H9 (cell line): ENCODE measurements at regions not wholly inside any gene's neighbourhood (a gene's known extent, or its start where the extent isn't known, plus 50 kb on each side); places are given as distances from the start of the nearest gene placed in this dataset.

ENCODE experiments used
- DNase-seq: peaks from one replicate; pipeline ENCODE4 v3.0.0-alpha.2; 2017
- H2AFZ ChIP-seq: one replicate; pipeline ENCODE4 v1.6.1; 2013; ENCODE audit warnings: mild to moderate bottlenecking, low read length, control low read depth, moderate library complexity
- H2AK5ac ChIP-seq: 2 replicates; pipeline ENCODE4 v1.6.1; 2013; ENCODE audit warnings: low read length, control low read depth, mixed read lengths; ENCODE audit not compliant: insufficient read length
- H2BK120ac ChIP-seq: one replicate; pipeline ENCODE4 v1.6.1; 2013; ENCODE audit warnings: low read depth, mild to moderate bottlenecking, low read length, control low read depth, inconsistent platforms; ENCODE audit not compliant: poor library complexity, severe bottlenecking
- H2BK12ac ChIP-seq: 2 replicates; pipeline ENCODE4 v1.6.1; 2013; ENCODE audit warnings: low read length, control low read depth, mixed read lengths, low read depth; ENCODE audit not compliant: insufficient read length
- H2BK15ac ChIP-seq: 2 replicates; pipeline ENCODE4 v1.6.1; 2013; ENCODE audit warnings: low read depth, low read length, control low read depth
- H2BK20ac ChIP-seq: one replicate; pipeline ENCODE4 v1.6.1; 2013; ENCODE audit warnings: low read depth, mild to moderate bottlenecking, low read length, control low read depth, inconsistent platforms; ENCODE audit not compliant: poor library complexity, severe bottlenecking
- H2BK5ac ChIP-seq: 2 replicates; pipeline ENCODE4 v1.6.1; 2013; ENCODE audit warnings: low read length, control low read depth, mixed read lengths; ENCODE audit not compliant: insufficient read length
- H3K14ac ChIP-seq: 2 replicates; pipeline ENCODE4 v1.6.1; 2013; ENCODE audit warnings: low read length, control low read depth; ENCODE audit not compliant: insufficient read depth
- H3K18ac ChIP-seq: 2 replicates; pipeline ENCODE4 v1.6.1; 2013; ENCODE audit warnings: low read depth, mild to moderate bottlenecking, mixed read lengths, low read length, control low read depth; ENCODE audit not compliant: insufficient read length
- H3K23ac ChIP-seq: 2 replicates; pipeline ENCODE4 v1.6.1; 2013; ENCODE audit warnings: low read length, control low read depth, mixed read lengths, low read depth; ENCODE audit not compliant: insufficient read length
- H3K23me2 ChIP-seq: 2 replicates; pipeline ENCODE4 v1.6.1; 2013; ENCODE audit warnings: low read depth, mild to moderate bottlenecking, mixed read lengths, low read length, control low read depth; ENCODE audit not compliant: insufficient read length, poor library complexity, severe bottlenecking
- H3K27ac ChIP-seq: 2 replicates; pipeline ENCODE4 v1.5.1; 2013; ENCODE audit warnings: low read length, control low read depth, mixed read lengths, low read depth; ENCODE audit not compliant: insufficient read length
- H3K27me3 ChIP-seq: 2 replicates; pipeline ENCODE4 v1.6.1; 2013; ENCODE audit warnings: low read length, control low read depth, inconsistent platforms; ENCODE audit not compliant: insufficient read depth
- H3K4ac ChIP-seq: 2 replicates; pipeline ENCODE4 v1.6.1; 2013; ENCODE audit warnings: low read depth, mild to moderate bottlenecking, control low read depth, inconsistent platforms, low read length, moderate library complexity
- H3K4me1 ChIP-seq: 2 replicates; pipeline ENCODE4 v1.6.1; 2013; ENCODE audit warnings: low read length, control low read depth, inconsistent platforms; ENCODE audit not compliant: insufficient read depth
- H3K4me2 ChIP-seq: 2 replicates; pipeline ENCODE4 v1.6.1; 2013; ENCODE audit warnings: low read length, control low read depth, mixed read lengths; ENCODE audit not compliant: insufficient read length, insufficient read depth
- H3K56ac ChIP-seq: 2 replicates; pipeline ENCODE4 v1.6.1; 2013; ENCODE audit warnings: low read depth, mild to moderate bottlenecking, mixed read lengths, low read length, control low read depth; ENCODE audit not compliant: insufficient read length
- H3K79me1 ChIP-seq: 2 replicates; pipeline ENCODE4 v1.6.1; 2013; ENCODE audit warnings: low read depth, mild to moderate bottlenecking, moderate library complexity, low read length, control low read depth, inconsistent platforms; ENCODE audit not compliant: insufficient read depth, poor library complexity, severe bottlenecking
- H3K79me2 ChIP-seq: 2 replicates; pipeline ENCODE4 v1.6.1; 2013; ENCODE audit warnings: low read length, control low read depth, inconsistent platforms; ENCODE audit not compliant: insufficient read depth
- H3K9ac ChIP-seq: 2 replicates; pipeline ENCODE4 v1.6.1; 2013; ENCODE audit warnings: low read length, control low read depth, mixed read lengths; ENCODE audit not compliant: insufficient read length; ENCODE audit errors: extremely low read depth
- H3K9me3 ChIP-seq: one replicate; pipeline ENCODE4 v1.6.1; 2013; ENCODE audit warnings: low read depth, low read length, inconsistent platforms; ENCODE audit not compliant: control insufficient read depth
- H3T11ph ChIP-seq: one replicate; pipeline ENCODE4 v1.6.1; 2013; ENCODE audit warnings: mild to moderate bottlenecking, low read length, control low read depth, inconsistent platforms
- H4K20me1 ChIP-seq: one replicate; pipeline ENCODE4 v1.6.1; 2013; ENCODE audit not compliant: control insufficient read depth, insufficient read length, insufficient read depth
- H4K5ac ChIP-seq: 2 replicates; pipeline ENCODE4 v1.6.1; 2013; ENCODE audit warnings: low read depth, mild to moderate bottlenecking, mixed read lengths, low read length, control low read depth; ENCODE audit not compliant: insufficient read length
- H4K8ac ChIP-seq: replicated peaks from 2 replicates; pipeline ENCODE4 v1.6.1; 2013; ENCODE audit warnings: low read length, control low read depth, mixed read lengths, low read depth; ENCODE audit not compliant: insufficient read length
- H4K91ac ChIP-seq: 2 replicates; pipeline ENCODE4 v1.6.1; 2013; ENCODE audit warnings: low read depth, mild to moderate bottlenecking, moderate library complexity, mixed read lengths, low read length, control low read depth; ENCODE audit not compliant: insufficient read length
- H3K27ac Mint-ChIP-seq, 3 experiments: 2 replicates in 2 of 3; 3 replicates in 1 of 3; pipeline ENCODE4 v1.8.0; 2020 to 2021; ENCODE audit warnings: mixed read lengths in 3 of 3, mild to moderate bottlenecking in 1 of 3, moderate library complexity in 1 of 3
- H3K27me3 Mint-ChIP-seq: 2 replicates; pipeline ENCODE4 v1.8.0; 2021; ENCODE audit warnings: low read depth, mild to moderate bottlenecking, moderate library complexity, mixed read lengths
- H3K36me3 Mint-ChIP-seq, 3 experiments: 2 replicates in 2 of 3; 3 replicates in 1 of 3; pipeline ENCODE4 v1.8.0; 2020 to 2021; ENCODE audit warnings: low read depth in 3 of 3, mixed read lengths in 3 of 3; ENCODE audit not compliant: insufficient read depth in 1 of 3
- H3K4me1 Mint-ChIP-seq, 2 experiments: 2 replicates each; pipeline ENCODE4 v1.8.0; 2020; ENCODE audit warnings: mixed read lengths in 2 of 2
- H3K4me3 Mint-ChIP-seq, 2 experiments: 2 replicates in 1 of 2; 3 replicates in 1 of 2; pipeline ENCODE4 v1.8.0; 2020 to 2021; ENCODE audit warnings: mild to moderate bottlenecking in 2 of 2, mixed read lengths in 2 of 2, moderate library complexity in 1 of 2
- H3K9me3 Mint-ChIP-seq, 2 experiments: 2 replicates in 1 of 2; 3 replicates in 1 of 2; pipeline ENCODE4 v1.8.0; 2020; ENCODE audit warnings: mild to moderate bottlenecking in 2 of 2, mixed read lengths in 2 of 2, moderate library complexity in 1 of 2
- whole genome bisulfite sequencing: extraction: QIAGEN DNeasy Blood & Tissue Kit; methylation state at CpG from one replicate; pipeline ENCODE4 v1.1.7; 2013; ENCODE audit warnings: missing lambda C conversion rate, low lambda C conversion rate, mixed read lengths; ENCODE audit not compliant: insufficient read length; ENCODE audit errors: extremely low coverage; 5-methylcytosine and 5-hydroxymethylcytosine counted together
- TF ChIP-seq, protein P1 (sequence below): fragments of 200-600 bp; sonication (generic); conservative IDR thresholded peaks from 3 replicates; pipeline ENCODE4 v1.8.0; 2021; ENCODE audit warnings: antibody characterized with exemption, mild to moderate bottlenecking

GRCh38 chr15:38038659-38039442 lies 104.4 kb downstream of the TMCO5A start:
- Histone ChIP-seq H2AFZ (no peak overlapping the region), H3K79me2 (no peaks in the 10 kb centered on the region), H2BK5ac (no peak overlapping the region), H3K4me1 (peaks cover 2% of the 10 kb centered on the region; the same call in 1 of the 2 replicates), H2BK12ac (no peak overlapping the region), H3K4ac (no peak overlapping the region), H2BK120ac (no peak overlapping the region), H3K27me3 (no peaks in the 10 kb centered on the region), H3K4me2 (no peak overlapping the region), H2AK5ac (no peak overlapping the region), H2BK20ac (no peak overlapping the region), H3K14ac (no peak overlapping the region), H2BK15ac (no peak overlapping the region), H4K5ac (no peak overlapping the region), H3K56ac (no peak overlapping the region), H3K18ac (no peak overlapping the region), H3K23me2 (no peaks in the 10 kb centered on the region), H4K91ac (no peak overlapping the region), H4K8ac (no peak overlapping the region), H3K79me1 (no peaks in the 10 kb centered on the region), H3K9ac (no peak overlapping the region), H4K20me1 (no peaks in the 10 kb centered on the region), H3K9me3 (no peaks in the 10 kb centered on the region), H3K23ac (no peak overlapping the region), H3T11ph (no peak overlapping the region), H3K27ac (no peak overlapping the region)
- H3K4me1 Mint-ChIP-seq: peaks cover 5 to 16% of the 10 kb centered on the region in 2 experiments
- DNase-seq: no peak
- H3K27me3 Mint-ChIP-seq: peaks cover 2% of the 10 kb centered on the region; the same call in 1 of the 2 replicates
- TF ChIP-seq, protein P1, sequence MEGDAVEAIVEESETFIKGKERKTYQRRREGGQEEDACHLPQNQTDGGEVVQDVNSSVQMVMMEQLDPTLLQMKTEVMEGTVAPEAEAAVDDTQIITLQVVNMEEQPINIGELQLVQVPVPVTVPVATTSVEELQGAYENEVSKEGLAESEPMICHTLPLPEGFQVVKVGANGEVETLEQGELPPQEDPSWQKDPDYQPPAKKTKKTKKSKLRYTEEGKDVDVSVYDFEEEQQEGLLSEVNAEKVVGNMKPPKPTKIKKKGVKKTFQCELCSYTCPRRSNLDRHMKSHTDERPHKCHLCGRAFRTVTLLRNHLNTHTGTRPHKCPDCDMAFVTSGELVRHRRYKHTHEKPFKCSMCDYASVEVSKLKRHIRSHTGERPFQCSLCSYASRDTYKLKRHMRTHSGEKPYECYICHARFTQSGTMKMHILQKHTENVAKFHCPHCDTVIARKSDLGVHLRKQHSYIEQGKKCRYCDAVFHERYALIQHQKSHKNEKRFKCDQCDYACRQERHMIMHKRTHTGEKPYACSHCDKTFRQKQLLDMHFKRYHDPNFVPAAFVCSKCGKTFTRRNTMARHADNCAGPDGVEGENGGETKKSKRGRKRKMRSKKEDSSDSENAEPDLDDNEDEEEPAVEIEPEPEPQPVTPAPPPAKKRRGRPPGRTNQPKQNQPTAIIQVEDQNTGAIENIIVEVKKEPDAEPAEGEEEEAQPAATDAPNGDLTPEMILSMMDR: no peak
- H3K4me3 Mint-ChIP-seq: no peak overlapping the region
- H3K27ac Mint-ChIP-seq: no peak overlapping the region
- no peaks in the 10 kb centered on the region for H3K36me3 Mint-ChIP-seq
- WGBS: no CpG with 5 or more reads among the region's 4 CpGs
- H3K9me3 Mint-ChIP-seq: peaks cover 0 to under 1% of the 10 kb centered on the region in 2 experiments; a peak in 1 of 5 replicates
